ENCODE measurements at regions not wholly inside any gene's neighbourhood (a gene's known extent, or its start where the extent isn't known, plus 50 kb on each side); places are given as distances from the start of the nearest gene placed in this dataset.

GRCh38 chr22:47439643-47440265, 677.3 kb downstream of the TBC1D22A start:
- no peaks in the 10 kb centered on the region for H3K36me3 Mint-ChIP-seq
- H3K4me1 Mint-ChIP-seq = no peaks in the 10 kb centered on the region
- peaks cover 6 to 23% (median 10%) of the 10 kb centered on the region in 3 donors for H3K9me3 Mint-ChIP-seq
- H3K4me3 Mint-ChIP-seq = no peak overlapping the region
- H3K27ac Mint-ChIP-seq = no peak overlapping the region
- H3K27me3 Mint-ChIP-seq = no peaks in the 10 kb centered on the region

GRCh38 chr22:47437636-47438035, 675.2 kb downstream of the TBC1D22A start:
- Mint-ChIP-seq H3K4me3 (no peak overlapping the region), H3K4me1 (no peaks in the 10 kb centered on the region), H3K9me3 (peaks cover 6 to 21% (median 9%) of the 10 kb centered on the region in 3 donors), H3K27me3 (no peaks in the 10 kb centered on the region), H3K27ac (no peak overlapping the region), H3K36me3 (no peaks in the 10 kb centered on the region)

- Mint-ChIP-seq H3K9me3 (peaks cover 6 to 17% (median 7%) of the 10 kb centered on the region in 3 donors), H3K36me3 (no peaks in the 10 kb centered on the region), H3K27me3 (no peaks in the 10 kb centered on the region), H3K4me3 (no peak overlapping the region), H3K4me1 (no peaks in the 10 kb centered on the region), H3K27ac (no peak overlapping the region)
These were observed 674.7 kb downstream of the TBC1D22A start for GRCh38 chr22:47437110-47437509.

- Mint-ChIP-seq H3K4me3 (no peak overlapping the region), H3K27me3 (no peaks in the 10 kb centered on the region), H3K4me1 (no peaks in the 10 kb centered on the region), H3K27ac (no peak overlapping the region), H3K36me3 (no peaks in the 10 kb centered on the region), H3K9me3 (peaks cover 2 to 13% (median 4%) of the 10 kb centered on the region in 3 donors)
These were observed 673.4 kb downstream of the TBC1D22A start for GRCh38 chr22:47435826-47436225.

GRCh38 chr22:47435204-47435487, 672.7 kb downstream of the TBC1D22A start:
- no peak overlapping the region for H3K4me3 Mint-ChIP-seq

GRCh38 chr22:47434336-47435203, 672.1 kb downstream of the TBC1D22A start:
- no peaks in the 10 kb centered on the region for H3K27me3 Mint-ChIP-seq
- H3K4me1 Mint-ChIP-seq = no peaks in the 10 kb centered on the region
- no peak overlapping the region for H3K4me3 Mint-ChIP-seq
- H3K36me3 Mint-ChIP-seq = no peaks in the 10 kb centered on the region
- peaks cover 0 to 12% (median 4%) of the 10 kb centered on the region in 3 donors for H3K9me3 Mint-ChIP-seq
- H3K27ac Mint-ChIP-seq = no peak overlapping the region

More at GRCh38 chr22:47435204-47435487, 672.7 kb downstream of the TBC1D22A start:
- Mint-ChIP-seq H3K27me3 (no peaks in the 10 kb centered on the region), H3K36me3 (no peaks in the 10 kb centered on the region), H3K27ac (no peak overlapping the region), H3K4me1 (no peaks in the 10 kb centered on the region), H3K9me3 (peaks cover 0 to 8% (median 4%) of the 10 kb centered on the region in 3 donors)

- peaks cover 0 to 16% (median 3%) of the 10 kb centered on the region in 3 donors for H3K9me3 Mint-ChIP-seq
- H3K4me1 Mint-ChIP-seq = no peaks in the 10 kb centered on the region
- H3K4me3 Mint-ChIP-seq = no peak overlapping the region
- no peaks in the 10 kb centered on the region for H3K36me3 Mint-ChIP-seq
- H3K27me3 Mint-ChIP-seq = no peaks in the 10 kb centered on the region
- no peak overlapping the region for H3K27ac Mint-ChIP-seq
These were observed 671.2 kb downstream of the TBC1D22A start for GRCh38 chr22:47433627-47434026.

- Mint-ChIP-seq H3K36me3 (peaks cover 1% of the 10 kb centered on the region), H3K27me3 (no peaks in the 10 kb centered on the region), H3K9me3 (peaks cover 0 to 16% (median 3%) of the 10 kb centered on the region in 3 donors), H3K27ac (no peak overlapping the region), H3K4me3 (no peak overlapping the region), H3K4me1 (no peaks in the 10 kb centered on the region)
These were observed 670.2 kb downstream of the TBC1D22A start for GRCh38 chr22:47432683-47433082.

- no peak overlapping the region for H3K4me3 Mint-ChIP-seq
- H3K36me3 Mint-ChIP-seq = peaks cover 4% of the 10 kb centered on the region
- H3K4me1 Mint-ChIP-seq = no peaks in the 10 kb centered on the region
- peaks cover 5% of the 10 kb centered on the region for H3K27me3 Mint-ChIP-seq
- no peaks in the 10 kb centered on the region for H3K9me3 Mint-ChIP-seq
- no peak overlapping the region for H3K27ac Mint-ChIP-seq
These were observed 661.7 kb downstream of the TBC1D22A start for GRCh38 chr22:47423861-47424820.

- H3K36me3 Mint-ChIP-seq = peaks cover 3% of the 10 kb centered on the region
- peaks cover 5% of the 10 kb centered on the region for H3K27me3 Mint-ChIP-seq
- no peak overlapping the region for H3K27ac Mint-ChIP-seq
- H3K4me1 Mint-ChIP-seq = no peaks in the 10 kb centered on the region
- no peak overlapping the region for H3K4me3 Mint-ChIP-seq
- peaks cover 0 to under 1% (median 0%) of the 10 kb centered on the region in 3 donors for H3K9me3 Mint-ChIP-seq
These were observed 660.8 kb downstream of the TBC1D22A start for GRCh38 chr22:47423266-47423665.

- H3K4me3 Mint-ChIP-seq = no peak overlapping the region
- peaks cover 5% of the 10 kb centered on the region for H3K27me3 Mint-ChIP-seq
- H3K36me3 Mint-ChIP-seq = peaks cover 3% of the 10 kb centered on the region
- H3K4me1 Mint-ChIP-seq = no peaks in the 10 kb centered on the region
- H3K9me3 Mint-ChIP-seq = peaks cover 0 to 5% (median 0%) of the 10 kb centered on the region in 3 donors
- no peak overlapping the region for H3K27ac Mint-ChIP-seq
These were observed 660.3 kb downstream of the TBC1D22A start for GRCh38 chr22:47422736-47423135.

GRCh38 chr22:47421846-47422245, 659.4 kb downstream of the TBC1D22A start:
- Mint-ChIP-seq H3K4me1 (no peaks in the 10 kb centered on the region), H3K36me3 (peaks cover 3% of the 10 kb centered on the region), H3K9me3 (peaks cover 0 to 10% (median 2%) of the 10 kb centered on the region in 3 donors), H3K27ac (peak overlapping the region in 1 of 3 donors; percentile 75), H3K27me3 (peaks cover 5% of the 10 kb centered on the region), H3K4me3 (no peak overlapping the region)

- Mint-ChIP-seq H3K27ac (no peak overlapping the region), H3K9me3 (peaks cover 0 to 12% (median 4%) of the 10 kb centered on the region in 3 donors), H3K4me3 (no peak overlapping the region), H3K27me3 (peaks cover 5% of the 10 kb centered on the region), H3K36me3 (peaks cover 3% of the 10 kb centered on the region), H3K4me1 (no peaks in the 10 kb centered on the region)
These were observed 657.8 kb downstream of the TBC1D22A start for GRCh38 chr22:47420211-47420610.

- Mint-ChIP-seq H3K27ac (no peak overlapping the region), H3K36me3 (peaks cover 3% of the 10 kb centered on the region), H3K27me3 (peaks cover 5% of the 10 kb centered on the region), H3K4me3 (no peak overlapping the region), H3K4me1 (no peaks in the 10 kb centered on the region), H3K9me3 (peaks cover 0 to 12% (median 4%) of the 10 kb centered on the region in 3 donors)
These were observed 656.8 kb downstream of the TBC1D22A start for GRCh38 chr22:47419239-47419638.

GRCh38 chr22:47417699-47418098, 655.2 kb downstream of the TBC1D22A start:
- Mint-ChIP-seq H3K27me3 (peaks cover 5% of the 10 kb centered on the region), H3K4me3 (no peak overlapping the region), H3K36me3 (peaks cover 3% of the 10 kb centered on the region), H3K9me3 (peaks cover 0 to 12% (median 4%) of the 10 kb centered on the region in 3 donors), H3K27ac (no peak overlapping the region), H3K4me1 (peaks cover 0 to 2% (median 0%) of the 10 kb centered on the region in 3 donors)
